Urinary bladder (tissue), 3 donors: ENCODE measurements at regions not wholly inside any gene's neighbourhood (a gene's known extent, or its start where the extent isn't known, plus 50 kb on each side); places are given as distances from the start of the nearest gene placed in this dataset.
"Not testable (repeated sequence)": the region's sequence is repeated elsewhere in the genome, so short reads cannot be mapped to it uniquely, and the experiment has no call there.

Source experiments
- DNase-seq: peaks from one replicate; pipeline ENCODE4 v3.0.0-alpha.2; 2015; ENCODE audit errors: extremely low spot score
- H3K27ac ChIP-seq: one replicate; pipeline ENCODE4 v1.5.1; 2013; ENCODE audit warnings: low read depth, mild to moderate bottlenecking, moderate library complexity
- H3K36me3 ChIP-seq: one replicate; pipeline ENCODE4 v1.6.1; 2013; ENCODE audit warnings: mild to moderate bottlenecking, moderate library complexity; ENCODE audit not compliant: insufficient read depth
- H3K4me1 ChIP-seq: one replicate; pipeline ENCODE4 v1.6.1; 2013; ENCODE audit warnings: mild to moderate bottlenecking, moderate library complexity; ENCODE audit not compliant: insufficient read depth
- H3K4me3 ChIP-seq: one replicate; pipeline ENCODE4 v1.5.1; 2013; ENCODE audit warnings: low read depth, low read length
- WGBS: extraction: QIAGEN DNeasy Blood & Tissue Kit; methylation state at CpG from one replicate; pipeline ENCODE4 v1.1.7; 2013; 5-methylcytosine and 5-hydroxymethylcytosine counted together
- donor health status: healthy with polysubstance abuse.
- donor health status: healthy.

- Histone ChIP-seq H3K27ac (no peak overlapping the region), H3K4me1 (no peaks in the 10 kb centered on the region), H3K36me3 (no peaks in the 10 kb centered on the region), H3K4me3 (no peak overlapping the region)
- WGBS: 44% methylated on average over 2 of the region's 2 CpGs
- DNase-seq: no peak
These were observed 119.8 kb upstream of the IRX2 start for GRCh38 chr5:2871282-2871681.

DNA sequence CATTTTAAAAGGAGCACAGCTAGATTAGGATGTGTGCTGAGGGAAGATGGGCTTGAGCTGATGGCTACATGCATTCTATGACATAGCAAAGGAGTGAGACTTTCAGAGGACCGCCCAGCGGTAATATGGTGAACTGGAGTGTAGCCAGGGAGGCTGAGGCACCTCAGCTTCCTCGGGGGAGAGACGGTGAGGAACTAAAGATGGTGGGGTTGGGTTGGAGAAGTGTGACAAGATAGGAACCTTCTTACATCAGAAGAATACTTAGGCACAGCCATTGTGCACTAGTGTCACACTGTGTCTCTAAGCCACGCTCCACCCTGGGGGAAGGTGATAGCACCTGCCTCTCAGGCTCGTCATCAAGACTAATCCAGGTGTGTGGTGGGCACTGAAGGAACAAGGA is 118.0 kb upstream of the IRX2 start:
- Histone ChIP-seq H3K36me3 (no peaks in the 10 kb centered on the region), H3K4me1 (no peaks in the 10 kb centered on the region), H3K27ac (no peak overlapping the region), H3K4me3 (no peak overlapping the region)
- 79% methylated on average over 6 of the region's 6 CpGs for WGBS
- DNase-seq: no peak

DNA sequence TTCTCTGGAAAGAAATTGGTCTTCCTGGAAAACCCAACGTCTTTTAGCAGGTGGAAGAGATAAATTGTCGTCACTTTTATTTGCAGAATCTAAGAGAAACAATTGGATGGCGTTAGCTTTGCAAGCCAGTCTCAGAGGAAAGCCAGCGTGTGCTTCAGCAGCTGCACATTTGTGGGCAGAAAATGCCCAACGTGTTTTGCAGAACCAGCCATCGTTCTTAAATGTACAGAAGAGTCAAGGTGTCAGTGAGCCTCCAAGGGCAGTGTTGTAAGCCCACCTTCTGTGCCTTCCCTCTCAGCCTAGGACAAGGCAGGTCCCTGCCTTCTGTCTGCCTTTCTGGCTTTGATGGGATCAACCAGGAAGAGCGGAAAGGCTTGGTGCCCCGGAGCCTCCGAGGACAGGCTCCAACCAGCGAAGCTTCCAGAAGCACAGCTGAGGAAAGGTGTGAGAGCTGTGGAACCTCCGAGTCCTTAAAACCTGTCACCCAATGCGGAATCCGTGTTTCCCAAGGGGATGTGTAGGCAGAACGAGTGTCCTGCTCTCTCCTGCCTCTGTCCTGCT is 116.0 kb upstream of the IRX2 start:
- no peak for DNase-seq
- 61% methylated on average over 14 of the region's 14 CpGs for WGBS
- Histone ChIP-seq H3K4me1 (no peaks in the 10 kb centered on the region), H3K27ac (no peak overlapping the region), H3K36me3 (no peaks in the 10 kb centered on the region), H3K4me3 (no peak overlapping the region)

DNA sequence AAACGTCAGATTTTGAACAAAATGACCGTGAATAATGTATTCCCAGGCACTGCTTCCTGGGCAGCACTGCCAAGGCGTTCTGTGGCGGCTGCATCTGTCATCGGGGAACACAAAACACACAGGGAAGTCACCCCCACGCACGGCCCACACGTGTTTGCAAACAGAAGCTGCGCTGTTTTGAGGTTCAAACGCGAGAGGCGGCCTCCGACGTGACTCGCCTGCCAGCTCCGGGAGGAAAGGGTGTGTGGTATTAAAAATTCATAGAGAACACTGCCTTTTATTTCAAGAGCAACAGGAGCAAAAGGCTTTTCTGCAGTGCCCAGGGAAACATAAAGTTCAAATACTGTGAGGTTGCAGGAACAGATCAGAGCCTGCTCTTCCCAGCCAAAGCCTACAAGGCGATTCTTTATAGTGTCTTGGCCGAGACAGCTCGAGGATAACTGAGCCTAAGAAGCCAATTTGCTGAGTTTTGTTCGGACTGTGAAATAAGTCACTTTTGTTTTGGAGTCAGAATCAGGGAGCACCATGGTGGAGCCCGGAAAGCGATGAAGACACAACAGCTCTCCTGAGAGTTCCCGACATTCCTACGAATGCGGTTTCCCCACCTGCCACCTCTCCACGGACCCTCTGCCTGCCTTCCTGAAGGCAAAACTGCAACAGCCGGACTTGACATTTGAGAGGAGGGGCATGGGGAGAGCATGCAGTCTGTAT is 115.3 kb upstream of the IRX2 start:
- Histone ChIP-seq H3K27ac (no peak overlapping the region), H3K36me3 (no peaks in the 10 kb centered on the region), H3K4me1 (no peaks in the 10 kb centered on the region), H3K4me3 (no peak overlapping the region)
- DNase-seq: no peak
- 80% methylated on average over 27 of the region's 27 CpGs for WGBS

DNA sequence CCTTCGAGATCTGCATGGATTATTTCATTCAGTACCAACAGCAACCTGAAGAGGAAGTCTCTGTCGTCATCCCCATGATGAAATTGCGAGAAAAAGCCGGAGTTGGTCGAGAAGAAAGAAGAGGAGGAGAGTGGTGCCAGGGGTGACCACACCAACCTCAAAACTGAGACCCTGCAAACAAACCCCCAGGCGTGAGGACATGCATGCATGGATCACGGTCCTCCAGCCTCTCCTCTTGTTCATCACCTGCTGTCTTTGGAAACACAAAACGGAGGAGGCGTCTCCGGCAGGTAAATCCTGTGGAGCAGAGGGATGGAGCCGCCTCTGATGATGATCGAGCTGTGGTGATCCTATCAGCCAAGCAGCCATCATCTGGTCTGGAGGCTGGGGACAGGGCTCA is 114.4 kb upstream of the IRX2 start:
- no peak for DNase-seq
- Histone ChIP-seq H3K36me3 (no peaks in the 10 kb centered on the region), H3K4me3 (no peak overlapping the region), H3K4me1 (no peaks in the 10 kb centered on the region), H3K27ac (no peak overlapping the region)
- WGBS: 88% methylated on average over 12 of the region's 12 CpGs

- no peak for DNase-seq
- 65% methylated on average over 14 of the region's 14 CpGs for WGBS
- no peak overlapping the region for H3K4me3 ChIP-seq
- H3K27ac ChIP-seq: no peak overlapping the region
- no peaks in the 10 kb centered on the region for H3K4me1 ChIP-seq
- no peaks in the 10 kb centered on the region for H3K36me3 ChIP-seq
These were observed 113.1 kb upstream of the IRX2 start for GRCh38 chr5:2864515-2865105.

- Histone ChIP-seq H3K4me3 (no peak overlapping the region), H3K36me3 (no peaks in the 10 kb centered on the region), H3K27ac (no peak overlapping the region), H3K4me1 (no peaks in the 10 kb centered on the region)
- 80% methylated on average over 16 of the region's 16 CpGs for WGBS
- no peak for DNase-seq
These were observed 112.4 kb upstream of the IRX2 start for GRCh38 chr5:2863675-2864433.

DNA sequence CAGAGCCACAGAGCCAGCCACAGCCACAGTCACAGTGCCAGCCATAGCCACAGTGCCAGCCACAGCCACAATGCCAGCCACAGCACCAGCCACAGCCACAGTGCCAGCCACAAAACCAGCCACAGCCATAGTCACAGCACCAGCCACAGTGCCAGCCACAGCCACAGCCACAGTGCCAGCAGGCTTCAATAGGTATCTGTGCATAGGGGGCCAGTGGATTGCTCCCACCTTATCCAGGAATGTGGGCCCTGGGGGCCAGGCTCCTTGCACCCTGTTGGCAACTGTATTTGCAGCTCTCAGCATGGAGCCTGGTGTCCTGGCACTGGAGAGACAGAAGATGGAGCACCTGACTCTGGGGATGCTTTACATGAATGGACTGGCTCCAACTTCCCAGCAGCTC is 111.7 kb upstream of the IRX2 start:
- no peak for DNase-seq
- H3K27ac ChIP-seq: no peak overlapping the region
- H3K4me1 ChIP-seq: no peaks in the 10 kb centered on the region
- no peaks in the 10 kb centered on the region for H3K36me3 ChIP-seq
- no peak overlapping the region for H3K4me3 ChIP-seq

DNA sequence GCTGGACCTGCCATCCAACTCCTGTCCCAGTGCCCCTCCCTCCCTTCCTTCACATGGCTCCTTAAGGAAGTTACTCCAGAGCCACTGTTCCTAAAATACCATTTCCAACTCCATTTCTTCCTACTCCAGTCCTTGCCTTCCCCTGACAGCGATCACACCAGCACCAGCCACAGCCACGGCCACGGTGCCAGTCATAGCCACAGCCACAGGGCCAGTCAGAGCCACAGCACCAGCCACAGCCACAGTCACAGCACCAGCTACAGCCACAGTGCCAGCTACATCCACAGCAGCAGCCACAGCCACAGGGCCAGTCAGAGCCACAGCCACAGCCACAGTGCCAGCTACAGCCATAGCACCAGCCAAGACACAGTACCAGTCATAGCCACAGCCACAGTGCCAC is 110.7 kb upstream of the IRX2 start:
- not testable (repeated sequence) for DNase-seq, H3K4me1 ChIP-seq, H3K36me3 ChIP-seq, H3K4me3 ChIP-seq, H3K27ac ChIP-seq
- 96% methylated on average over 3 of the region's 3 CpGs for WGBS

DNA sequence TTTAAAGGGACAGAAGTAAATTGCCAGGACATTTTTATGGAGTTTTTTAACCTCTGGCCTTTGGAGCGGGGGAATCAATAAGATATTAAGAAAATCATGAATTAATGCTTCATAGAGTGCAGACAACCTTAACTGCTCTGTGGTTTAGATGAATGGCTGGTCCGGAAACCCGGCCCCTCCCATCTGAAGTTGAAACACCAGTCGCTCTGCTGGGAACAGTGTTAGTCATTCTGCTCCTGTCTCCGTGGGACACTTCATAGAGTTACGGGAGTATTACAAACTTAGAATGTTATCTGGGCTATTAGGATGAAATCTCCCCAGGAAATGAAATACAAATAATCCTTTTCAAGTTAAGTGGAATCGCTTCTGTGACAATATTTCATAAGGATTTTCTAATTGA is 110.1 kb upstream of the IRX2 start:
- no peaks in the 10 kb centered on the region for H3K4me1 ChIP-seq
- DNase-seq: no peak
- no peak overlapping the region for H3K4me3 ChIP-seq
- 46% methylated on average over 7 of the region's 7 CpGs for WGBS
- no peak overlapping the region for H3K27ac ChIP-seq
- no peaks in the 10 kb centered on the region for H3K36me3 ChIP-seq

DNA sequence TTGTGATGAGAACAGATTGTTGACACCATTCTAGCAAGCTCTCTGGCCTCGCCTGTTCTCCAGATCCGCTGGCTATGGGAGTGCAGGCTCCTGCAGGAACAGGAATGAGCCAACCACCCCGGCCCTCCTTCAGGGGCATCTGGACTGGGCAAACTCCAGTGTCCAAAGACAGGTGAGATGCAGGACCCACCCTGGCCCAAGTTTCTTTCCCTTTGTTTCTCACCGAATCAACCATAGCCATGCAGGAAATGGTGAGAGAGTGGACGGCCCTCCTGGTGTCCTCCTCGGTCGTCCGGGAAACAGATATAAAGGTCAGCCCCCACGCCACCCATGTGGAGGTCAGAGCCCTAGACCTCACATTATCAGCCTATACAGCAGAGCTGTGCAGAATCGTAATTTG is 108.6 kb upstream of the IRX2 start:
- no peak overlapping the region for H3K27ac ChIP-seq
- no peak overlapping the region for H3K4me3 ChIP-seq
- H3K4me1 ChIP-seq: no peaks in the 10 kb centered on the region
- H3K36me3 ChIP-seq: no peaks in the 10 kb centered on the region
- WGBS: 53% methylated on average over 10 of the region's 10 CpGs
- DNase-seq: no peak

GRCh38 chr5:2857837-2858236 is 106.4 kb upstream of the IRX2 start:
- 53% methylated on average over 2 of the region's 2 CpGs for whole genome bisulfite sequencing
- no peak overlapping the region for H3K4me3 ChIP-seq

GRCh38 chr5:2856206-2856605 is 104.7 kb upstream of the IRX2 start:
- no peaks in the 10 kb centered on the region for H3K4me1 ChIP-seq
- 85% methylated on average over 13 of the region's 13 CpGs for WGBS
- no peak for DNase-seq
- H3K4me3 ChIP-seq: no peak overlapping the region
- no peak overlapping the region for H3K27ac ChIP-seq
- H3K36me3 ChIP-seq: no peaks in the 10 kb centered on the region

More at GRCh38 chr5:2857837-2858236, 106.4 kb upstream of the IRX2 start:
- Histone ChIP-seq H3K27ac (no peak overlapping the region), H3K36me3 (no peaks in the 10 kb centered on the region), H3K4me1 (no peaks in the 10 kb centered on the region)
- DNase-seq: no peak

DNA sequence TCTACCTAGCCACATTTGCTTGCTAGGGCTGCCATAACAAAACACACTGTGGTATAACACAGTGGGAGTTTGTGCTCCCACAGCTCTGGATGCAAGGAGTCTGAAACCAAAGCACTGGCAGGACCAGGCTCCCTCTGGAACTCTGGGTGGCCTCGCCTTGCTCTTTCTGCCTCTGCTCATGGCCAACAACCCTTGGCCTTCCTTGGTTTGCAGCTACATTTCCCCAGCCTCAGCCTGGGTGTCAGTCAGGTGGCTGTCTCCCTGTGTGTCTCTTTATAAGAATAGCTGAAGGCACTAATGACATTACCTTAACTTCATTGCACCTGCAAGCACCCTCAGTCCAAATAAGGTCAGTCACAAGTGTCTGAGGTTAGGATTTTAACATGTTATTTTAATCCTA is 101.0 kb upstream of the IRX2 start:
- no peak for DNase-seq
- 92% methylated on average over 1 of the region's 1 CpG for WGBS
- Histone ChIP-seq H3K27ac (no peak overlapping the region), H3K4me3 (no peak overlapping the region), H3K4me1 (no peaks in the 10 kb centered on the region), H3K36me3 (no peaks in the 10 kb centered on the region)
